ENCODE measurements at regions not wholly inside any gene's neighbourhood (a gene's known extent, or its start where the extent isn't known, plus 50 kb on each side); places are given as distances from the start of the nearest gene placed in this dataset.

GRCh38 chr15:77732514-77733335, 100.0 kb upstream of the LINGO1 start:
- Histone ChIP-seq H3K27me3 (peaks cover 0 to 75% (median 4%) of the 10 kb centered on the region in 3 donors), H3K4me3 (no peak overlapping the region), H3K9me3 (no peaks in the 10 kb centered on the region), H3K36me3 (no peaks in the 10 kb centered on the region), H3K27ac (no peak overlapping the region), H3K4me1 (no peaks in the 10 kb centered on the region)
- TF ChIP-seq POLR2AphosphoS5 (IDR thresholded peaks at IDR 0.05) (no peak), EP300 (IDR thresholded peaks at IDR 0.05) (no peak), CTCF (IDR thresholded peaks at IDR 0.05) (no peak), POLR2A (IDR thresholded peaks at IDR 0.05) (no peak)
- intact Hi-C loops (cut with DNase I; ENCODE audit: low total_unique reads), result loop anchor here (10.0 kb wide), 1 partner anchor 78 kb away; no protein-coding TSS in a partner anchor
- 62 to 68% (median 64%) methylated on average over 21 to 22 of the region's 22 CpGs for WGBS, 5 donors
- DNase-seq, result no peak

DNA sequence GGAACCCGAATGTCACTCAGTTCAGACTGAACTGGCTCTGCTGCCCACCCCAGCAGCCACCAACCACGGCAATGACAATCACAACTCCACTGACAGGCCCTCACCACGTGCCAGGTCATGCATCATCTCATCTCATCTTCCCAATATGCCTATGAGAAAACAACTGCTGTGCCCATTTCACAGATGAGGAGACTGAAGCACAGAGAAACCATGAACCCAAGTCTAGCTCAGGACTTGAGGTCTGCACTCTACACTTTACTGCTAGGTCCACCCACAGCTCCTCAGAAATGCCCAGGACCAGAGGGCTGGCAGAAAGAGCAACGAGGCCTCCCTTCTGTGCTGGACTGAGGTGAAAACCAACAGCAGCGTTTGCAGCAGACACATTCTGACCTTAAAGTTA, 99.2 kb upstream of the LINGO1 start:
- no peak for DNase-seq
- Histone ChIP-seq H3K4me1 (no peaks in the 10 kb centered on the region), H3K36me3 (no peaks in the 10 kb centered on the region), H3K9me3 (no peaks in the 10 kb centered on the region), H3K27me3 (peaks cover 0 to 67% (median 4%) of the 10 kb centered on the region in 3 donors), H3K27ac (no peak overlapping the region), H3K4me3 (no peak overlapping the region)
- 53 to 65% (median 54%) methylated on average over 5 of the region's 5 CpGs for WGBS, 5 donors
- no peak for TF ChIP-seq POLR2AphosphoS5 (IDR thresholded peaks at IDR 0.05)
- TF ChIP-seq CTCF (IDR thresholded peaks at IDR 0.05), result no peak
- no peak for TF ChIP-seq EP300 (IDR thresholded peaks at IDR 0.05)
- TF ChIP-seq POLR2A (IDR thresholded peaks at IDR 0.05), result no peak
- intact Hi-C loops (cut with DNase I; ENCODE audit: low total_unique reads), result loop anchor here (10.0 kb wide), 1 partner anchor 77 kb away; no protein-coding TSS in a partner anchor

DNA sequence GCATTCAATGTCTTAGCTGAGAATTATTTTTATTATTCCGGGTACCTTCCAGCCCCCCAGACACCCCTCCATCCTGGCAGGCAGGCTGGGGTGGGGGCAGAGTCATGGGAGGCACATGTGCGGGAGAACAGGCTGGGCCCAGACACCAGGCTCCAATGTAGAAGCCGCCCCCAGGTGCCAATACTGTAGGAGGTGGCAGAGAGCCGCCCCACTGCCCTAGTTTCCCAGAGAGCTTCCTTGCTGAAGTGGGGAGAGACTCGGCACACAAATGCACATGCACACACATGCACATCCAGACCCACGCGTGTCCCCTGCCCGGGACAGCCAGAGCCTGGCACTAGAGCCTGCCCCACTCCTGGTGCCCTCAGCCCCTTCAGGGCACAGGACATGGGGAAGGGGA, 98.4 kb upstream of the LINGO1 start:
- intact Hi-C loops (cut with DNase I; ENCODE audit: low total_unique reads), result loop anchor here (10.0 kb wide), 1 partner anchor 76 kb away; no protein-coding TSS in a partner anchor
- no peak for TF ChIP-seq CTCF (IDR thresholded peaks at IDR 0.05)
- no peak for TF ChIP-seq EP300 (IDR thresholded peaks at IDR 0.05)
- no peak for TF ChIP-seq POLR2AphosphoS5 (IDR thresholded peaks at IDR 0.05)
- TF ChIP-seq POLR2A (IDR thresholded peaks at IDR 0.05), result no peak
- no peaks in the 10 kb centered on the region for H3K9me3 ChIP-seq
- no peaks in the 10 kb centered on the region for H3K36me3 ChIP-seq
- peaks cover 0 to 58% (median 4%) of the 10 kb centered on the region in 3 donors for H3K27me3 ChIP-seq
- no peak overlapping the region for H3K4me3 ChIP-seq
- WGBS, 5 donors, result 84 to 92% (median 86%) methylated on average over 5 to 8 of the region's 8 CpGs
- no peaks in the 10 kb centered on the region for H3K4me1 ChIP-seq
- no peak for DNase-seq
- no peak overlapping the region for H3K27ac ChIP-seq

DNA sequence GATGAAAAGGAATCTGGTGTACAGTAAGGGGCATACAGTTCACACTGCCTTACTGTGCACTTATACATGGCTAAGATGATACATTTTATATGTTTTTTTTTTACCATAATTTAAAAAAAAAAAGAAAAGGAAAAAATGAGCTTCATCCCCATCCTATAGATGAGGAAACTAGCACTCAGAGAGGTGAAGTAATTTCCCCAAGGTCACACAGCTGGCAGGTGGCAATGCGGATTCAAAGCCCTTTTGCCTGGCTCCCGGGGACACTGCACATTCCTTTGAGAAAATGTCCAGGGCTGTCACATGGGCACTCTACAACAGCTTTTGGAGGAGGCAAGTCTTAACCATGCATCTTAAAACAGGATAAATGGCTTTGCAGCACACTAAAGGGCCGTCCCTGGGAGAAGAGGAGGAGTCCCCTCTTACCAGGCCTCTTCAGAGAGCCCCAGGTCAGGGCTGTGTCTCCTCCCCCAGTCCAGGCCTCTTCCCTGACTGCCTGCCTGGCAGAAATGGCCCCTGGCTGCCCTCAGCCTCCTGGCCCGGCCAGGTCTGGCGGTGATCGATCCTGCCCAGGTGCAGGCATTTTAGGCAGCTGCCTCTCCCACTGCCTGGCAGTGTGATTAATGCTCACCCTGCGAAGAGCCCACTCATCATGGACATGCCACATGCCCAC, 95.1 kb upstream of the LINGO1 start:
- no peak for TF ChIP-seq POLR2A (IDR thresholded peaks at IDR 0.05)
- TF ChIP-seq EP300 (IDR thresholded peaks at IDR 0.05), result no peak
- no peak for TF ChIP-seq POLR2AphosphoS5 (IDR thresholded peaks at IDR 0.05)
- no peak for TF ChIP-seq CTCF (IDR thresholded peaks at IDR 0.05)
- no peaks in the 10 kb centered on the region for H3K9me3 ChIP-seq
- H3K27me3 ChIP-seq, result peaks cover 0 to 55% (median 13%) of the 10 kb centered on the region in 3 donors
- no peak overlapping the region for H3K27ac ChIP-seq
- 52 to 66% (median 60%) methylated on average over 3 to 7 of the region's 7 CpGs for WGBS, 5 donors
- H3K4me3 ChIP-seq, result no peak overlapping the region
- no peak for DNase-seq
- intact Hi-C loops (cut with DNase I; ENCODE audit: low total_unique reads), result no loop called here
- H3K36me3 ChIP-seq, result no peaks in the 10 kb centered on the region
- no peaks in the 10 kb centered on the region for H3K4me1 ChIP-seq
